MCF 10A (cell line): ENCODE measurements at regions not wholly inside any gene's neighbourhood (a gene's known extent, or its start where the extent isn't known, plus 50 kb on each side); places are given as distances from the start of the nearest gene placed in this dataset.

ENCODE experiments used
- BruUV-seq: library from RNA; stranded (reverse); fragments of 400-500 nt; replicated peaks from 2 replicates; lab custom pipeline; 2021; lab: Mats Ljungman, UMichigan
- CTCF ChIA-PET: fragments of 300-600 bp; sonication (Branson Sonifier 250); formaldehyde crosslinking; extraction: SDS; loops from one replicate; lab custom pipeline; 2021; ENCODE audit warnings: antibody characterized with exemption, inconsistent platforms; lab: Yijun Ruan, JAX
- POLR2A ChIA-PET: fragments of 300-600, 350-650 bp; sonication (Branson Sonifier 250); formaldehyde crosslinking; extraction: SDS; loops from one replicate; lab custom pipeline; 2020; ENCODE audit warnings: antibody characterized with exemption, inconsistent platforms; lab: Yijun Ruan, JAX
- DNase-seq: peaks from one replicate; pipeline ENCODE4 v3.0.0-alpha.2; 2018; ENCODE audit not compliant: unreplicated experiment
- H3K27ac Mint-ChIP-seq: one replicate; pipeline ENCODE4 v1.8.0; 2022; ENCODE audit warnings: mild to moderate bottlenecking, low read depth, mixed read lengths; ENCODE audit not compliant: unreplicated experiment
- H3K27me3 Mint-ChIP-seq: one replicate; pipeline ENCODE4 v1.8.0; 2022; ENCODE audit warnings: mixed read lengths; ENCODE audit not compliant: insufficient read depth, unreplicated experiment
- H3K36me3 Mint-ChIP-seq: one replicate; pipeline ENCODE4 v1.8.0; 2022; ENCODE audit warnings: mild to moderate bottlenecking, moderate library complexity, mixed read lengths; ENCODE audit not compliant: insufficient read depth, unreplicated experiment
- H3K4me1 Mint-ChIP-seq: one replicate; pipeline ENCODE4 v1.8.0; 2022; ENCODE audit warnings: mixed read lengths; ENCODE audit not compliant: insufficient read depth, unreplicated experiment
- H3K4me3 Mint-ChIP-seq: one replicate; pipeline ENCODE4 v1.8.0; 2022; ENCODE audit warnings: mild to moderate bottlenecking, moderate library complexity, mixed read lengths; ENCODE audit not compliant: unreplicated experiment
- H3K9me3 Mint-ChIP-seq: one replicate; pipeline ENCODE4 v1.8.0; 2022; ENCODE audit warnings: mixed read lengths; ENCODE audit not compliant: unreplicated experiment
- intact Hi-C: fragments of 100-400 bp; cut with micrococcal nuclease; formaldehyde crosslinking; loops from 2 replicates; pipeline ENCODE4 v1.14.1; 2022
- TF ChIP-seq, protein P1 (sequence below): fragments of 200-600 bp; IDR thresholded peaks from one replicate; pipeline ENCODE4 v1.8.0; 2022; ENCODE audit warnings: antibody characterized with exemption, mild to moderate bottlenecking; ENCODE audit not compliant: unreplicated experiment

DNA sequence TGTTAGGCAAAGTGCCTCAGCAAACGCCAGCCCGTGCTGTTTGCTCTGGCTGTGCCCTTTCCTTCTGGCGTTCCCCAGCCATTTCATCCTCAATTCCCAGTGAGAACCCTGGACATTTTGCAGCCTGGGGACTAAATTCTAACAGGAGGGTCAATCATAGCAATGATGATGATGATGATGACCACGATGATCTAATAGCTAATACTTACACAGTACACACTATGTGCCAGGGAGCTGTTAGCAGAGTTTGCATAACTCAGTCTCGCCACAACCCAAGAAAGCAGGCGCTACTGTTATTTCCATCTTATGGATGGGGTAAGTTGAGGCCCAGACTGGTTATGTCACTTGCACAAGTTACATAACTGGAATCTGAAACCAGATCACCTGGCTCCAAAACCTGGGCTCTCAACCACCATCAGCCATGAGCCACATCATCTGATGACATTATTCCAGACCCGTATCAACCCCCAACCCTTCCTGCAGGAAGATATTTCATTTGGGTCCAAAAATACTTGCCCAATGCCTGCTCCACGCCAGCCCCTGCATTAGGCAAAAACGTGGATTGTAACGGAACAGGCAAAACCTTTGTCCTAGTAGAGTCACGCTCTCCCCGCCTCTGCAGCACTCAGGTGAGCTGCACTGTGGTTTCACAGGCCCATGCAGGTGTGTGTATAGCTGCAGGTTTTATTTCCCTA is 132.6 kb upstream of the SERPIND1 start:
- H3K4me1 Mint-ChIP-seq: no peaks in the 10 kb centered on the region
- no peak overlapping the region for H3K4me3 Mint-ChIP-seq
- CTCF ChIA-PET: interaction anchor here (0.9 to 1.0 kb wide), 2 partner anchors 12 to 90 kb away, joined by 3 read pairs; no protein-coding TSS in a partner anchor
- H3K36me3 Mint-ChIP-seq: no peaks in the 10 kb centered on the region
- no peak for DNase-seq
- no TSS peak for BruUV-seq
- H3K27me3 Mint-ChIP-seq: peaks cover 71% of the 10 kb centered on the region
- peaks cover 6% of the 10 kb centered on the region for H3K9me3 Mint-ChIP-seq
- TF ChIP-seq, protein P1, sequence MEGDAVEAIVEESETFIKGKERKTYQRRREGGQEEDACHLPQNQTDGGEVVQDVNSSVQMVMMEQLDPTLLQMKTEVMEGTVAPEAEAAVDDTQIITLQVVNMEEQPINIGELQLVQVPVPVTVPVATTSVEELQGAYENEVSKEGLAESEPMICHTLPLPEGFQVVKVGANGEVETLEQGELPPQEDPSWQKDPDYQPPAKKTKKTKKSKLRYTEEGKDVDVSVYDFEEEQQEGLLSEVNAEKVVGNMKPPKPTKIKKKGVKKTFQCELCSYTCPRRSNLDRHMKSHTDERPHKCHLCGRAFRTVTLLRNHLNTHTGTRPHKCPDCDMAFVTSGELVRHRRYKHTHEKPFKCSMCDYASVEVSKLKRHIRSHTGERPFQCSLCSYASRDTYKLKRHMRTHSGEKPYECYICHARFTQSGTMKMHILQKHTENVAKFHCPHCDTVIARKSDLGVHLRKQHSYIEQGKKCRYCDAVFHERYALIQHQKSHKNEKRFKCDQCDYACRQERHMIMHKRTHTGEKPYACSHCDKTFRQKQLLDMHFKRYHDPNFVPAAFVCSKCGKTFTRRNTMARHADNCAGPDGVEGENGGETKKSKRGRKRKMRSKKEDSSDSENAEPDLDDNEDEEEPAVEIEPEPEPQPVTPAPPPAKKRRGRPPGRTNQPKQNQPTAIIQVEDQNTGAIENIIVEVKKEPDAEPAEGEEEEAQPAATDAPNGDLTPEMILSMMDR: no peak
- POLR2A ChIA-PET: no interaction called here
- intact Hi-C loops: no loop called here
- no peak overlapping the region for H3K27ac Mint-ChIP-seq

- peaks cover 67% of the 10 kb centered on the region for H3K27me3 Mint-ChIP-seq
Measured at GRCh38 chr22:20641919-20642579, 131.9 kb upstream of the SERPIND1 start.

GRCh38 chr22:20642668-20643179 is 131.2 kb upstream of the SERPIND1 start:
- H3K4me3 Mint-ChIP-seq: no peak overlapping the region
- DNase-seq: no peak
- POLR2A ChIA-PET: no interaction called here
- H3K27ac Mint-ChIP-seq: no peak overlapping the region
- H3K27me3 Mint-ChIP-seq: peaks cover 60% of the 10 kb centered on the region
- H3K36me3 Mint-ChIP-seq: no peaks in the 10 kb centered on the region
- no TSS peak for BruUV-seq
- H3K9me3 Mint-ChIP-seq: peaks cover 6% of the 10 kb centered on the region
- TF ChIP-seq, protein P1: no peak
- CTCF ChIA-PET: interaction anchor here (0.6 kb wide), 1 partner anchor 1680 kb away, joined by 4 read pairs; no protein-coding TSS in a partner anchor
- intact Hi-C loops: no loop called here
- no peaks in the 10 kb centered on the region for H3K4me1 Mint-ChIP-seq

More at GRCh38 chr22:20641919-20642579, 131.9 kb upstream of the SERPIND1 start:
- Mint-ChIP-seq H3K4me1 (no peaks in the 10 kb centered on the region), H3K36me3 (no peaks in the 10 kb centered on the region), H3K27ac (no peak overlapping the region), H3K9me3 (peaks cover 6% of the 10 kb centered on the region), H3K4me3 (no peak overlapping the region)
- TF ChIP-seq, protein P1: no peak
- no peak for DNase-seq
- BruUV-seq: no TSS peak
- ChIA-PET CTCF (interaction anchor here (1.0 kb wide), 1 partner anchor 13 kb away, joined by 3 read pairs; no protein-coding TSS in a partner anchor), POLR2A (no interaction called here)
- intact Hi-C loops: no loop called here

DNA sequence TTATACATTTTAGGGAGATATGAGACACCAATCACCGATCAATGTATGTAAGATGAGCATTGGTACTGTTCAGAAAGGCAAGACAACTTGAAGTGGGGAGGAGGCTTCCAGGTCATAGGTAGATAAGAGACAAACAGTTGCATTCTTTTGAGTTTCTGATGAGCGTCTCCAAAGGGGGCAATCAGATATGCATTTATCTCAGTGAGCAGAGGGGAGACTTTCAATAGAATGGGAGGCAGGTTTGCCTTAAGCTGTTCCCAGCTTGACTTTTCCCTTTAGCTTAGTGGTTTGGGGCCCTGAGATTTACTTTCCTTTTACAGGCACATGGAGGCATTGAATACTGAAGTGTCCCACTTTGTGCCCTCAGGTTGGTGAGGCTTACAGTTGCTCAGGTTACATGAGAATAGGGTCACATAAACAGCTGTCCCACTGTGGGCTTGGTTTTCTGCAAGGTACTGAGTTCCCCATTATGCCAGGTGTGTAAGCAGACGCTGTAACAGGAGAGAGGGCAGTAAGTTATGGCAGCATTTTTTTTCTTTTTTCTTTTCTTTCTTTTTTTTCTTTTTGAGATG is 129.8 kb upstream of the SERPIND1 start:
- peaks cover 45% of the 10 kb centered on the region for H3K27me3 Mint-ChIP-seq
- POLR2A ChIA-PET: interaction anchor here (0.7 kb wide), 1 partner anchor 19 kb away, joined by 4 read pairs; no protein-coding TSS in a partner anchor

More for the DNA sequence above, 129.8 kb upstream of the SERPIND1 start:
- H3K27ac Mint-ChIP-seq: no peak overlapping the region
- BruUV-seq: no TSS peak
- TF ChIP-seq, protein P1: no peak
- H3K9me3 Mint-ChIP-seq: peaks cover 6% of the 10 kb centered on the region
- no peak for DNase-seq
- CTCF ChIA-PET: interaction anchor here (0.7 kb wide), 1 partner anchor 197 kb away, joined by 4 read pairs; no protein-coding TSS in a partner anchor
- intact Hi-C loops: no loop called here
- H3K4me1 Mint-ChIP-seq: no peaks in the 10 kb centered on the region
- no peaks in the 10 kb centered on the region for H3K36me3 Mint-ChIP-seq
- H3K4me3 Mint-ChIP-seq: no peak overlapping the region
